ENCODE measurements at regions not wholly inside any gene's neighbourhood (a gene's known extent, or its start where the extent isn't known, plus 50 kb on each side); places are given as distances from the start of the nearest gene placed in this dataset.

DNA sequence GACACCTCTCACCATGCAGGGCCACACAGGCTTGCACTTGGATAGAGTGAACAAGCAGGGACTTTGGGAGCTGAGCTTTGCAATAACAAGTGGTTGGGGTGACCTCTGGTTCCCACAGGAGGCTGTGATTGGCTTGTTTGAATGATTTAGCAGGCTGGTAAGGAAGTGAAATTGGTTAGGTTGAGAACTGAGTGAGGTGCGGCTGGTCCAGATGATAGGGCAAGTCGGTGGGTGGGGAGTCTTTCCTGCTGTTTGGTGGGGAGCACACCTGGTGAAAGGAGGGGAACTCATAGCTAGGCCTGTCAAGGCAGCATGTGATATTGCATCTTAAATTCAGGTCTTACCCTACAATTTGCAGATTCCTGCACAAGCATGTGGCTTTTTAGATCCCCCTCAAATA, 794.6 kb upstream of the ZNF608 start:
- TF ChIP-seq, protein P1, sequence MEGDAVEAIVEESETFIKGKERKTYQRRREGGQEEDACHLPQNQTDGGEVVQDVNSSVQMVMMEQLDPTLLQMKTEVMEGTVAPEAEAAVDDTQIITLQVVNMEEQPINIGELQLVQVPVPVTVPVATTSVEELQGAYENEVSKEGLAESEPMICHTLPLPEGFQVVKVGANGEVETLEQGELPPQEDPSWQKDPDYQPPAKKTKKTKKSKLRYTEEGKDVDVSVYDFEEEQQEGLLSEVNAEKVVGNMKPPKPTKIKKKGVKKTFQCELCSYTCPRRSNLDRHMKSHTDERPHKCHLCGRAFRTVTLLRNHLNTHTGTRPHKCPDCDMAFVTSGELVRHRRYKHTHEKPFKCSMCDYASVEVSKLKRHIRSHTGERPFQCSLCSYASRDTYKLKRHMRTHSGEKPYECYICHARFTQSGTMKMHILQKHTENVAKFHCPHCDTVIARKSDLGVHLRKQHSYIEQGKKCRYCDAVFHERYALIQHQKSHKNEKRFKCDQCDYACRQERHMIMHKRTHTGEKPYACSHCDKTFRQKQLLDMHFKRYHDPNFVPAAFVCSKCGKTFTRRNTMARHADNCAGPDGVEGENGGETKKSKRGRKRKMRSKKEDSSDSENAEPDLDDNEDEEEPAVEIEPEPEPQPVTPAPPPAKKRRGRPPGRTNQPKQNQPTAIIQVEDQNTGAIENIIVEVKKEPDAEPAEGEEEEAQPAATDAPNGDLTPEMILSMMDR (IDR thresholded peaks at IDR 0.05) = no peak
- TF ChIP-seq POLR2A (IDR thresholded peaks at IDR 0.05) = no peak
